CD4-positive, alpha-beta T cell (primary cell): ENCODE measurements at regions not wholly inside any gene's neighbourhood (a gene's known extent, or its start where the extent isn't known, plus 50 kb on each side); places are given as distances from the start of the nearest gene placed in this dataset.

ENCODE experiments used
- ATAC-seq: fragments of 200-7000 bp; cut with Tn5 transposase; one replicate; pipeline ENCODE4 v1.10.0; 2022; ENCODE audit warnings: mild to moderate bottlenecking; ENCODE audit not compliant: poor library complexity
- CTCF ChIA-PET: fragments of 350-600 bp; sonication (Branson Sonifier 250); formaldehyde crosslinking; loops from one replicate; lab custom pipeline; 2021; ENCODE audit warnings: antibody characterized with exemption, inconsistent platforms; lab: Charles Lee
- POLR2A ChIA-PET: fragments of 350-600 bp; sonication (Branson Sonifier 250); formaldehyde crosslinking; loops from one replicate; lab custom pipeline; 2021; ENCODE audit warnings: antibody characterized with exemption, inconsistent platforms; lab: Charles Lee
- DNase-seq, 14 experiments: peaks; one replicate each; pipeline ENCODE4 v3.0.0-alpha.2; 2013 to 2020; ENCODE audit warnings: mixed read lengths in 2 of 14
- H3K27ac ChIP-seq, 2 donors: one replicate each; pipeline versions ENCODE4 v1.5.1 to v1.7.0; 2013; ENCODE audit warnings: low read length in 2 of 2, low read depth in 1 of 2, mild to moderate bottlenecking in 1 of 2
- H3K27me3 ChIP-seq, 2 experiments: 1 replicate in 1 of 2; 2 replicates in 1 of 2; pipeline versions ENCODE4 v1.6.1 to v1.7.0; 2013; ENCODE audit warnings: low read length in 2 of 2, control low read depth in 1 of 2, mild to moderate bottlenecking in 1 of 2, moderate library complexity in 1 of 2; ENCODE audit not compliant: insufficient read depth in 2 of 2, control insufficient read depth in 1 of 2
- H3K36me3 ChIP-seq: one replicate; pipeline ENCODE4 v1.6.1; 2013; ENCODE audit warnings: low read length, control low read depth; ENCODE audit not compliant: insufficient read depth
- H3K4me1 ChIP-seq: one replicate; pipeline ENCODE4 v1.6.1; 2013; ENCODE audit warnings: low read length, control low read depth; ENCODE audit not compliant: insufficient read depth
- H3K4me3 ChIP-seq: one replicate; pipeline ENCODE4 v1.5.1; 2013; ENCODE audit warnings: mild to moderate bottlenecking, low read length, moderate library complexity
- H3K9me3 ChIP-seq, 2 experiments: 1 replicate in 1 of 2; 2 replicates in 1 of 2; pipeline versions ENCODE4 v1.6.1 to v1.7.0; 2013; ENCODE audit warnings: low read length in 2 of 2, mild to moderate bottlenecking in 2 of 2, control low read depth in 1 of 2, moderate library complexity in 1 of 2; ENCODE audit not compliant: control insufficient read depth in 1 of 2, insufficient read depth in 1 of 2
- H3K27ac Mint-ChIP-seq: one replicate; pipeline ENCODE4 v1.8.0; 2020; ENCODE audit warnings: mixed read lengths
- H3K27me3 Mint-ChIP-seq: one replicate; pipeline ENCODE4 v1.8.0; 2021; ENCODE audit warnings: mixed read lengths
- H3K36me3 Mint-ChIP-seq: one replicate; pipeline ENCODE4 v1.8.0; 2021; ENCODE audit warnings: low read depth, mixed read lengths
- H3K4me1 Mint-ChIP-seq: one replicate; pipeline ENCODE4 v1.8.0; 2021; ENCODE audit warnings: low read depth, mixed read lengths
- H3K4me3 Mint-ChIP-seq: one replicate; pipeline ENCODE4 v1.8.0; 2020; ENCODE audit warnings: mild to moderate bottlenecking, mixed read lengths
- H3K9me3 Mint-ChIP-seq: one replicate; pipeline ENCODE4 v1.8.0; 2020; ENCODE audit warnings: mixed read lengths
- intact Hi-C, 2 experiments: fragments of 100-400 bp; cut with DNase I in 1 of 2; cut with micrococcal nuclease in 1 of 2; formaldehyde crosslinking; loops; one replicate each; pipeline versions ENCODE4 v1.15.1 to v1.9.0; 2023 to 2025; cut with DNase I, micrococcal nuclease
- TF ChIP-seq, protein P1 (sequence below): fragments of 200-600 bp; IDR thresholded peaks from one replicate; pipeline ENCODE4 v1.8.0; 2022; ENCODE audit warnings: antibody characterized with exemption, mild to moderate bottlenecking

DNA sequence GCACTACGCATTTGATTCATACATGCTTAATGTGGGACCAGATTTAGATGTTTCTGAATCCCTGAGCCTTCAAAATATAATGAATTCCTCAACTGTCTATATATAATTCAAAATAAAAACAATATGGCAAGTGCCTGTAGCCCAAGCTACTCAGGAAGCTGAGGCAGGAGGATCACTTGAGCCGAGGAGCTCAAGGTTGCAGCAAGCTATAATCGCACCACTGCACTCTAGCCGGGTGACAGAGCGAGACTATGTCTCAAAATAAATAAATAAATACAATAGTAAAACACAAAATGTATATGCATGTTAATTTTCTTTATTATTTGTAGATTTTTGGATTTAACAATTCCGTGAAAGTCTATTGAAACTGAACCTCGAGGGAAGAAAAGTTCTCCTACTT lies 50.6 kb upstream of the IRX6 start:
- Histone ChIP-seq H3K27ac (no peak overlapping the region), H3K4me1 (no peaks in the 10 kb centered on the region), H3K36me3 (no peaks in the 10 kb centered on the region), H3K4me3 (no peak overlapping the region), H3K27me3 (peaks cover 3% of the 10 kb centered on the region in 2 experiments), H3K9me3 (no peaks in the 10 kb centered on the region)
- Mint-ChIP-seq H3K4me1 (no peaks in the 10 kb centered on the region), H3K27ac (no peak overlapping the region), H3K36me3 (no peaks in the 10 kb centered on the region), H3K4me3 (no peak overlapping the region), H3K9me3 (no peaks in the 10 kb centered on the region), H3K27me3 (peaks cover 5% of the 10 kb centered on the region)
- DNase-seq (no peak), ATAC-seq (no peak)
- intact Hi-C loops, result no loop called here
- ChIA-PET POLR2A (no interaction called here), CTCF (no interaction called here)
- TF ChIP-seq, protein P1, sequence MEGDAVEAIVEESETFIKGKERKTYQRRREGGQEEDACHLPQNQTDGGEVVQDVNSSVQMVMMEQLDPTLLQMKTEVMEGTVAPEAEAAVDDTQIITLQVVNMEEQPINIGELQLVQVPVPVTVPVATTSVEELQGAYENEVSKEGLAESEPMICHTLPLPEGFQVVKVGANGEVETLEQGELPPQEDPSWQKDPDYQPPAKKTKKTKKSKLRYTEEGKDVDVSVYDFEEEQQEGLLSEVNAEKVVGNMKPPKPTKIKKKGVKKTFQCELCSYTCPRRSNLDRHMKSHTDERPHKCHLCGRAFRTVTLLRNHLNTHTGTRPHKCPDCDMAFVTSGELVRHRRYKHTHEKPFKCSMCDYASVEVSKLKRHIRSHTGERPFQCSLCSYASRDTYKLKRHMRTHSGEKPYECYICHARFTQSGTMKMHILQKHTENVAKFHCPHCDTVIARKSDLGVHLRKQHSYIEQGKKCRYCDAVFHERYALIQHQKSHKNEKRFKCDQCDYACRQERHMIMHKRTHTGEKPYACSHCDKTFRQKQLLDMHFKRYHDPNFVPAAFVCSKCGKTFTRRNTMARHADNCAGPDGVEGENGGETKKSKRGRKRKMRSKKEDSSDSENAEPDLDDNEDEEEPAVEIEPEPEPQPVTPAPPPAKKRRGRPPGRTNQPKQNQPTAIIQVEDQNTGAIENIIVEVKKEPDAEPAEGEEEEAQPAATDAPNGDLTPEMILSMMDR, result no peak

DNA sequence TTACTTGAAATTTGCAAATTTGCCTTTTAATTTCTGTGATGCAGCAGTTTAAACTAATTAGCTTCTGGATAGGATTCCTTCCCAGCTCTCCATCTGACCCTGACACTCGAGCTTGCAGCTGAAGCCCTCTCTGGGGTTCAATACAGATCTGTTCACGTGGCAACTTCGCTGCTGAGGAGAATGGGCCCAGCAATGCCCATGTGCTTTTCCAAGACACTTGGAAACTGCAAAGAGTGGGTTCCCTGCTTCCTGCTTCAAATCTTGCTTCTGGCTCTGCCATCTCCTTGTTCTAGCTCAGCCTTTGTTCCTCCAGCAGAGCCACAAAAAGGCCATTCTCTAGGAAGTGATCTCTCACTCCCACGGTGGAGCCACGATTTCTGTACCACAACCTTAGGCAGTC lies 50.0 kb upstream of the IRX6 start:
- Histone ChIP-seq H3K4me1 (no peaks in the 10 kb centered on the region), H3K9me3 (no peaks in the 10 kb centered on the region), H3K27me3 (peaks cover 3% of the 10 kb centered on the region in 2 experiments), H3K4me3 (no peak overlapping the region), H3K36me3 (no peaks in the 10 kb centered on the region), H3K27ac (no peak overlapping the region)
- Mint-ChIP-seq H3K4me1 (no peaks in the 10 kb centered on the region), H3K9me3 (no peaks in the 10 kb centered on the region), H3K4me3 (no peak overlapping the region), H3K27ac (no peak overlapping the region), H3K27me3 (peaks cover 5% of the 10 kb centered on the region), H3K36me3 (no peaks in the 10 kb centered on the region)
- intact Hi-C loops, result no loop called here
- ChIA-PET CTCF (no interaction called here), POLR2A (no interaction called here)
- no peak for ATAC-seq
- no peak for DNase-seq
- TF ChIP-seq, protein P1, result no peak
